ENCODE measurements at regions not wholly inside any gene's neighbourhood (a gene's known extent, or its start where the extent isn't known, plus 50 kb on each side); places are given as distances from the start of the nearest gene placed in this dataset.

- TF ChIP-seq POLR2AphosphoS5 (IDR thresholded peaks at IDR 0.05; ENCODE audit: low read depth, low read length): no peak
- no peak for TF ChIP-seq POLR2A (IDR thresholded peaks at IDR 0.05; ENCODE audit: low read depth, low read length)
Observed at GRCh38 chr3:88707837-88708236, 399.6 kb upstream of the EPHA3 start.

Data from GM12892 (cell line).